Activated CD8-positive, alpha-beta T cell treated with anti-CD3 and anti-CD28 coated beads for 36 hours (primary cell): ENCODE measurements at regions not wholly inside any gene's neighbourhood (a gene's known extent, or its start where the extent isn't known, plus 50 kb on each side); places are given as distances from the start of the nearest gene placed in this dataset.
A peak's percentile ranks its signal among the peaks of the same experiment; 100 is the strongest.

Experiments used
- ATAC-seq: fragments of 200-7000 bp; cut with Tn5 transposase; one replicate; pipeline ENCODE4 v1.10.0; 2021; ENCODE audit warnings: mild to moderate bottlenecking, moderate library complexity
- CTCF ChIA-PET: fragments of 350-600 bp; sonication (Branson Sonifier 250); formaldehyde crosslinking; loops from one replicate; lab custom pipeline; 2021; ENCODE audit warnings: antibody characterized with exemption; lab: Charles Lee
- POLR2A ChIA-PET: fragments of 350-600 bp; sonication (Branson Sonifier 250); formaldehyde crosslinking; loops from one replicate; lab custom pipeline; 2021; ENCODE audit warnings: antibody characterized with exemption; lab: Charles Lee
- DNase-seq: peaks from one replicate; pipeline ENCODE4 v3.0.0-alpha.2; 2020
- H3K27ac Mint-ChIP-seq: one replicate; pipeline ENCODE4 v1.8.0; 2021; ENCODE audit warnings: mild to moderate bottlenecking, mixed read lengths
- H3K27me3 Mint-ChIP-seq: one replicate; pipeline ENCODE4 v1.8.0; 2021; ENCODE audit warnings: mixed read lengths
- H3K36me3 Mint-ChIP-seq: one replicate; pipeline ENCODE4 v1.8.0; 2021; ENCODE audit warnings: low read depth, mixed read lengths
- H3K4me1 Mint-ChIP-seq: one replicate; pipeline ENCODE4 v1.8.0; 2021; ENCODE audit warnings: low read depth, mixed read lengths
- H3K4me3 Mint-ChIP-seq: one replicate; pipeline ENCODE4 v1.8.0; 2021; ENCODE audit warnings: mild to moderate bottlenecking, moderate library complexity, mixed read lengths
- H3K9me3 Mint-ChIP-seq: one replicate; pipeline ENCODE4 v1.8.0; 2021; ENCODE audit warnings: mixed read lengths
- intact Hi-C: fragments of 100-400 bp; cut with micrococcal nuclease; formaldehyde crosslinking; loops from one replicate; pipeline ENCODE4 v1.10.0; 2022
- TF ChIP-seq, protein P1 (sequence below): fragments of 200-600 bp; IDR thresholded peaks from one replicate; pipeline ENCODE4 v1.8.0; 2022; ENCODE audit warnings: antibody characterized with exemption, mild to moderate bottlenecking

DNA sequence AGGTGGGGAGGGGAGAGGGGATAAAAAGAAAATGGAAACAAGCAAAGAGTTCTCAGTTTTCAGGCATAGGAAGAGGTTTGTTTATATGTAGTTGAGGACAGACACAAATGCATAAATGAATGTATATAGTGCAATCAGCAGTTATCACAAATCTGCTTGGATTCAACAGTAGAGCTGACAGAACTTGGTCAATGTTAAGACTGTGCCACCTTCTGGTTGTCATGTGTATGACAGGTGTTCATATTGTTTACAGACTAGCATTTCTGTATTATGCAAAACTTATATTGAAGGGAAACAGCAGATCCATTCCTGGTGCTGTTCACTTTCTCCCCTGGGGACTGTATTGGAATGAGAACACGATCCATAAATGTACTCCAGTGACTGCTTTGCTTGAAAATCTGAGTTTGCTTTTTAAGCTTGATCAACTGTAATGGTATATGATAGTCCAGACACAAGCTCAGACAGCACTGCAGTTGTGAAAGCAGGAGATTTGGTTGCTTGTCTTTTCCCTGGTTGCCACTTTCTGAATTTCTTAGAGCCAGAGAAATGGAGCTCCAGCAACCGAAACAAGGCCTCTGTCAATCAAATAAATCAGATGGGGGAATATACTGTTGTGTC, 319.5 kb upstream of the OBI1 start:
- no peaks in the 10 kb centered on the region for H3K9me3 Mint-ChIP-seq
- intact Hi-C loops, result loop anchor here (2.0 to 5.0 kb wide), 2 partner anchors 736 to 842 kb away; no protein-coding TSS in a partner anchor
- no peak overlapping the region for H3K27ac Mint-ChIP-seq
- H3K27me3 Mint-ChIP-seq, result peaks cover 4% of the 10 kb centered on the region
- DNase-seq, result peak; percentile 55
- no peaks in the 10 kb centered on the region for H3K36me3 Mint-ChIP-seq
- no peaks in the 10 kb centered on the region for H3K4me1 Mint-ChIP-seq
- H3K4me3 Mint-ChIP-seq, result no peak overlapping the region
- ATAC-seq, result peak; percentile 76
- ChIA-PET CTCF (interaction anchor here (0.6 to 2.3 kb wide), 23 partner anchors 8 to 1205 kb away, joined by 3 to 26 read pairs (median 3); no protein-coding TSS in a partner anchor), POLR2A (interaction anchor here (1.0 kb wide), 1 partner anchor 142 kb away, joined by 3 read pairs; no protein-coding TSS in a partner anchor)
- TF ChIP-seq, protein P1, sequence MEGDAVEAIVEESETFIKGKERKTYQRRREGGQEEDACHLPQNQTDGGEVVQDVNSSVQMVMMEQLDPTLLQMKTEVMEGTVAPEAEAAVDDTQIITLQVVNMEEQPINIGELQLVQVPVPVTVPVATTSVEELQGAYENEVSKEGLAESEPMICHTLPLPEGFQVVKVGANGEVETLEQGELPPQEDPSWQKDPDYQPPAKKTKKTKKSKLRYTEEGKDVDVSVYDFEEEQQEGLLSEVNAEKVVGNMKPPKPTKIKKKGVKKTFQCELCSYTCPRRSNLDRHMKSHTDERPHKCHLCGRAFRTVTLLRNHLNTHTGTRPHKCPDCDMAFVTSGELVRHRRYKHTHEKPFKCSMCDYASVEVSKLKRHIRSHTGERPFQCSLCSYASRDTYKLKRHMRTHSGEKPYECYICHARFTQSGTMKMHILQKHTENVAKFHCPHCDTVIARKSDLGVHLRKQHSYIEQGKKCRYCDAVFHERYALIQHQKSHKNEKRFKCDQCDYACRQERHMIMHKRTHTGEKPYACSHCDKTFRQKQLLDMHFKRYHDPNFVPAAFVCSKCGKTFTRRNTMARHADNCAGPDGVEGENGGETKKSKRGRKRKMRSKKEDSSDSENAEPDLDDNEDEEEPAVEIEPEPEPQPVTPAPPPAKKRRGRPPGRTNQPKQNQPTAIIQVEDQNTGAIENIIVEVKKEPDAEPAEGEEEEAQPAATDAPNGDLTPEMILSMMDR, result peak; percentile 74

DNA sequence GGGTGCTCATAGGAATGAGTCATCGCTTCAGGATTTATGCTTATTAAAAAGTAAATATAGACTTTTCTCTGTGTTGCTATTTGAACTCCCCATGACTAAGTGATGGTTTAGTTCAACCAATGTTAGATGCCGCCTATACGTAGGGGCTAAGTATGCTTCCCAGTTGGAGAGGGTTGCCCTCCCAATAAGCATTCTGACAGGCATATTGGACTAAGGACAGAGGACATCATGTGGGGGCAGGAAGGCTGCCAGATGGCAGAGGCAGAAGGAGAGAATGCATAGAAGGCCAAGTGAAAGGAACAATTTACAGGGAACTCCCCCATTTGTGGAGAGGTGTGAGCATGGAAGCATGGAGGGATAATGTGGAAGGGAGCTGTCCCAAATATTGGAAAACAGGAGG, 318.4 kb upstream of the OBI1 start:
- no peak overlapping the region for H3K27ac Mint-ChIP-seq
- no peaks in the 10 kb centered on the region for H3K36me3 Mint-ChIP-seq
- H3K4me3 Mint-ChIP-seq, result no peak overlapping the region
- no peaks in the 10 kb centered on the region for H3K4me1 Mint-ChIP-seq
- ATAC-seq, result no peak
- CTCF ChIA-PET, result interaction anchor here (1.0 to 2.3 kb wide), 3 partner anchors 9 to 1203 kb away, joined by 3 to 8 read pairs (median 6); no protein-coding TSS in a partner anchor
- POLR2A ChIA-PET, result no interaction called here
- intact Hi-C loops, result loop anchor here (5.0 kb wide), 1 partner anchor 735 kb away; no protein-coding TSS in a partner anchor
- DNase-seq, result no peak
- H3K9me3 Mint-ChIP-seq, result no peaks in the 10 kb centered on the region
- peaks cover 4% of the 10 kb centered on the region for H3K27me3 Mint-ChIP-seq
- TF ChIP-seq, protein P1, result no peak

DNA sequence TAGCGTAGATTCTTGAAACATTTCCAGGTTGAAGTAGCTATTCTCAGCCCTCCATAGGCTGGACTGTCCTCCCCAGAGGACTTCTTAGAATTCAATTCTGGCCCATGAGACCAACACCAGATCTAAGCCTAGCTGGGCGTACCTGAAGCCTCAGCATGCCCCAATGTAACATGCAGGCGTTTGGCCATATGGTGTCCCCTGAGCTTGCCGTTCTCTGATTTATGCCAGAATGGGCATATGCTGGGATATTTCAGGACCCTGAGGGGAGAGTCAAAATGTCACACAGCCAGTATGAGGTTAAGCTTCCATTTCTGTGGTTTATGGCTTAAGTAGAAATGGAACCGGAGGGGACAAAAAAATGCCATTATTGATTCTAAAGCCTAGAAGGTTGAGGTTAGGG, 317.7 kb upstream of the OBI1 start:
- CTCF ChIA-PET, result interaction anchor here (1.5 to 2.3 kb wide), 3 partner anchors 10 to 839 kb away, joined by 5 to 8 read pairs (median 6); no protein-coding TSS in a partner anchor
- no peaks in the 10 kb centered on the region for H3K4me1 Mint-ChIP-seq
- intact Hi-C loops, result loop anchor here (5.0 kb wide), 1 partner anchor 734 kb away; no protein-coding TSS in a partner anchor
- TF ChIP-seq, protein P1, result no peak
- no peaks in the 10 kb centered on the region for H3K9me3 Mint-ChIP-seq
- POLR2A ChIA-PET, result no interaction called here
- H3K36me3 Mint-ChIP-seq, result no peaks in the 10 kb centered on the region
- ATAC-seq (no peak), DNase-seq (no peak)
- peaks cover 4% of the 10 kb centered on the region for H3K27me3 Mint-ChIP-seq
- H3K4me3 Mint-ChIP-seq, result no peak overlapping the region
- no peak overlapping the region for H3K27ac Mint-ChIP-seq

DNA sequence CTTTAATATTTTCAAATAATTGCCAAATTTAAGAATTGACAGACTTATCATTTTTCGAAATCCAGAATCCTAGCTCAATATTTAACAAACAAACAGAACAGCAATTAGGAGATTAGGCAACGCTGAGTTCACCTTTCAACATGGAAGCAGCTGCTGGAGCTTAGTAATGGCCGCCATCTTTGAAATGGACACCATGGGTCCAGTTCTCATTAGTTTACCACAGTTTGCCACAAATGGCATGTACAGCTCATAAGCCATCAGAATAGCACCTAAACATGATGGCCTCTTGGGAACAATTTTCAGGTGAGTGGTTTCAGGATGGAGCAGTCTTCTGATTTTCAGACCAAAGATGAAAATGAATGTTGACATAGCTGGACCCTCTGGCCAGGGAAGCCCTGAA, 313.6 kb upstream of the OBI1 start:
- ATAC-seq (no peak), DNase-seq (no peak)
- POLR2A ChIA-PET, result interaction anchor here (0.6 kb wide), 1 partner anchor 248 kb away, joined by 4 read pairs; no protein-coding TSS in a partner anchor
- peaks cover 9% of the 10 kb centered on the region for H3K27me3 Mint-ChIP-seq
- CTCF ChIA-PET, result interaction anchor here (1.0 to 1.7 kb wide), 3 partner anchors 8 to 26 kb away, joined by 3 to 4 read pairs (median 3); no protein-coding TSS in a partner anchor
- H3K4me3 Mint-ChIP-seq, result no peak overlapping the region
- H3K4me1 Mint-ChIP-seq, result no peaks in the 10 kb centered on the region
- no peaks in the 10 kb centered on the region for H3K36me3 Mint-ChIP-seq
- intact Hi-C loops, result no loop called here
- H3K9me3 Mint-ChIP-seq, result no peaks in the 10 kb centered on the region
- TF ChIP-seq, protein P1, result no peak
- no peak overlapping the region for H3K27ac Mint-ChIP-seq
